NCI-H524 treated with DMSO at 0.1 percent for 48 hours (cell line): ENCODE measurements at regions not wholly inside any gene's neighbourhood (a gene's known extent, or its start where the extent isn't known, plus 50 kb on each side); places are given as distances from the start of the nearest gene placed in this dataset.
"Not testable (repeated sequence)": the region's sequence is repeated elsewhere in the genome, so short reads cannot be mapped to it uniquely, and the experiment has no call there.

Experiments used
- DNase-seq: peaks from one replicate; lab custom pipeline; 2025; lab: John Stamatoyannopoulos, UW

- no peak for DNase-seq
Observed at GRCh38 chr2:123359636-123360035, 665.5 kb upstream of the CNTNAP5 start.

GRCh38 chr2:123362671-123363440, 662.2 kb upstream of the CNTNAP5 start:
- DNase-seq: no peak

GRCh38 chr2:123363826-123364225, 661.3 kb upstream of the CNTNAP5 start:
- DNase-seq: no peak

- no peak for DNase-seq
Observed at GRCh38 chr2:123364243-123364896, 660.7 kb upstream of the CNTNAP5 start.

GRCh38 chr2:123366239-123366837, 658.7 kb upstream of the CNTNAP5 start:
- DNase-seq: no peak

GRCh38 chr2:123370186-123370585, 654.9 kb upstream of the CNTNAP5 start:
- no peak for DNase-seq

GRCh38 chr2:123371535-123371934, 653.6 kb upstream of the CNTNAP5 start:
- DNase-seq: no peak

GRCh38 chr2:123380370-123380935, 644.6 kb upstream of the CNTNAP5 start:
- DNase-seq: no peak

- no peak for DNase-seq
Observed at GRCh38 chr2:123415678-123416077, 609.4 kb upstream of the CNTNAP5 start.

- no peak for DNase-seq
Observed at GRCh38 chr2:123419976-123420375, 605.1 kb upstream of the CNTNAP5 start.

GRCh38 chr2:123434546-123435395, 590.3 kb upstream of the CNTNAP5 start:
- DNase-seq: no peak

GRCh38 chr2:123438251-123438650, 586.8 kb upstream of the CNTNAP5 start:
- DNase-seq: no peak

GRCh38 chr2:123438675-123439074, 586.4 kb upstream of the CNTNAP5 start:
- no peak for DNase-seq

GRCh38 chr2:123448801-123449200, 576.3 kb upstream of the CNTNAP5 start:
- DNase-seq: no peak

- no peak for DNase-seq
Observed at GRCh38 chr2:123451542-123451941, 573.5 kb upstream of the CNTNAP5 start.

GRCh38 chr2:123453046-123453700, 571.9 kb upstream of the CNTNAP5 start:
- peak; percentile 52 for DNase-seq

- no peak for DNase-seq
Observed at GRCh38 chr2:123453772-123454171, 571.3 kb upstream of the CNTNAP5 start.

GRCh38 chr2:123455234-123455633, 569.9 kb upstream of the CNTNAP5 start:
- not testable (repeated sequence) for DNase-seq

GRCh38 chr2:123456416-123456815, 568.7 kb upstream of the CNTNAP5 start:
- no peak for DNase-seq

GRCh38 chr2:123463886-123464285, 561.2 kb upstream of the CNTNAP5 start:
- no peak for DNase-seq

- DNase-seq: no peak
Observed at GRCh38 chr2:123468071-123468470, 557.0 kb upstream of the CNTNAP5 start.
